ENCODE measurements at regions not wholly inside any gene's neighbourhood (a gene's known extent, or its start where the extent isn't known, plus 50 kb on each side); places are given as distances from the start of the nearest gene placed in this dataset.

- no peaks in the 10 kb centered on the region for H3K27me3 ChIP-seq (ENCODE audit: insufficient read depth, low read length)
- no peak overlapping the region for H3K23ac ChIP-seq (ENCODE audit: low read length)
- H3K4me2 ChIP-seq (ENCODE audit: low read length): no peak overlapping the region
- H4K91ac ChIP-seq (ENCODE audit: low read depth, low read length): no peak overlapping the region
- no peaks in the 10 kb centered on the region for H3K79me2 ChIP-seq (ENCODE audit: control insufficient read depth, insufficient read depth, low read length, poor library complexity)
- no peak overlapping the region for H3K18ac ChIP-seq (ENCODE audit: low read length)
- no peak overlapping the region for H4K12ac ChIP-seq (ENCODE audit: low read depth, low read length)
- no peak overlapping the region for H4K8ac ChIP-seq (ENCODE audit: low read depth, low read length)
- no peaks in the 10 kb centered on the region for H3K4me1 ChIP-seq (ENCODE audit: control insufficient read depth in 1 of 2, insufficient read depth in 2 of 2, low read length in 2 of 2)
- no peak overlapping the region for H2AK5ac ChIP-seq (ENCODE audit: low read length)
- no peak overlapping the region for H3K4me3 ChIP-seq (ENCODE audit: low read depth, low read length)
- H2BK120ac ChIP-seq (ENCODE audit: insufficient read depth, low read length, poor library complexity): no peak overlapping the region
- H3K9ac ChIP-seq (ENCODE audit: low read length): no peak overlapping the region
- H3K79me1 ChIP-seq (ENCODE audit: low read length): no peaks in the 10 kb centered on the region
- no peak overlapping the region for H3K4ac ChIP-seq (ENCODE audit: low read depth, low read length)
- H3K9me3 ChIP-seq (ENCODE audit: insufficient read depth, low read depth, low read length): no peaks in the 10 kb centered on the region
- no peaks in the 10 kb centered on the region for H3K36me3 ChIP-seq (ENCODE audit: control insufficient read depth in 1 of 2, insufficient read depth in 2 of 2, low read length in 2 of 2)
- H2BK5ac ChIP-seq (ENCODE audit: low read depth, low read length, poor library complexity): no peak overlapping the region
- H3K27ac ChIP-seq (ENCODE audit: low read depth, low read length): no peak overlapping the region
- H2BK12ac ChIP-seq (ENCODE audit: low read length): no peak overlapping the region
- no peak overlapping the region for H2AFZ ChIP-seq (ENCODE audit: insufficient read depth, low read length, poor library complexity)
- DNase-seq: no peak
- no peak overlapping the region for H3K14ac ChIP-seq (ENCODE audit: low read length)
These were observed 83.6 kb upstream of the TTC29 start for GRCh38 chr4:147029296-147029695.

- no peak overlapping the region for H3K27ac ChIP-seq (ENCODE audit: low read depth, low read length)
- WGBS (ENCODE audit: extremely low coverage, insufficient coverage, insufficient read length): no CpG with 5 or more reads among the region's 1 CpG
- H2BK5ac ChIP-seq (ENCODE audit: low read depth, low read length, poor library complexity): no peak overlapping the region
- no peak overlapping the region for H2BK120ac ChIP-seq (ENCODE audit: insufficient read depth, low read length, poor library complexity)
- no peak overlapping the region for H3K18ac ChIP-seq (ENCODE audit: low read length)
- H3K4me1 ChIP-seq (ENCODE audit: control insufficient read depth in 1 of 2, insufficient read depth in 2 of 2, low read length in 2 of 2): no peaks in the 10 kb centered on the region
- peak overlapping the region; percentile 6 for H2BK12ac ChIP-seq (ENCODE audit: low read length)
- H2AFZ ChIP-seq (ENCODE audit: insufficient read depth, low read length, poor library complexity): no peak overlapping the region
- DNase-seq: no peak
- no peak overlapping the region for H3K4me3 ChIP-seq (ENCODE audit: low read depth, low read length)
- no peak overlapping the region for H3K23ac ChIP-seq (ENCODE audit: low read length)
- no peak overlapping the region for H4K8ac ChIP-seq (ENCODE audit: low read depth, low read length)
- H3K4ac ChIP-seq (ENCODE audit: low read depth, low read length): no peak overlapping the region
- no peak overlapping the region for H4K91ac ChIP-seq (ENCODE audit: low read depth, low read length)
- no peaks in the 10 kb centered on the region for H3K79me2 ChIP-seq (ENCODE audit: control insufficient read depth, insufficient read depth, low read length, poor library complexity)
- H3K79me1 ChIP-seq (ENCODE audit: low read length): peaks cover 5% of the 10 kb centered on the region
- no peaks in the 10 kb centered on the region for H3K27me3 ChIP-seq (ENCODE audit: insufficient read depth, low read length)
- no peak overlapping the region for H3K14ac ChIP-seq (ENCODE audit: low read length)
- H4K12ac ChIP-seq (ENCODE audit: low read depth, low read length): no peak overlapping the region
- no peak overlapping the region for H3K9ac ChIP-seq (ENCODE audit: low read length)
- no peak overlapping the region for H3K4me2 ChIP-seq (ENCODE audit: low read length)
- no peak overlapping the region for H2AK5ac ChIP-seq (ENCODE audit: low read length)
- no peaks in the 10 kb centered on the region for H3K36me3 ChIP-seq (ENCODE audit: control insufficient read depth in 1 of 2, insufficient read depth in 2 of 2, low read length in 2 of 2)
- H3K9me3 ChIP-seq (ENCODE audit: insufficient read depth, low read depth, low read length): no peaks in the 10 kb centered on the region
These were observed 88.7 kb upstream of the TTC29 start for GRCh38 chr4:147034372-147034771.

- Histone ChIP-seq H3K4me3 (ENCODE audit: low read depth, low read length) (no peak overlapping the region), H3K4me2 (ENCODE audit: low read length) (no peak overlapping the region), H3K27me3 (ENCODE audit: insufficient read depth, low read length) (no peaks in the 10 kb centered on the region), H4K91ac (ENCODE audit: low read depth, low read length) (peak overlapping the region; percentile 37), H2AK5ac (ENCODE audit: low read length) (peak overlapping the region; percentile 91), H3K18ac (ENCODE audit: low read length) (no peak overlapping the region), H3K36me3 (ENCODE audit: control insufficient read depth in 1 of 2, insufficient read depth in 2 of 2, low read length in 2 of 2) (no peaks in the 10 kb centered on the region), H2BK5ac (ENCODE audit: low read depth, low read length, poor library complexity) (no peak overlapping the region), H4K12ac (ENCODE audit: low read depth, low read length) (no peak overlapping the region), H3K79me1 (ENCODE audit: low read length) (peaks cover 5% of the 10 kb centered on the region), H2BK12ac (ENCODE audit: low read length) (peak overlapping the region; percentile 87), H3K9me3 (ENCODE audit: insufficient read depth, low read depth, low read length) (no peaks in the 10 kb centered on the region), H2AFZ (ENCODE audit: insufficient read depth, low read length, poor library complexity) (no peak overlapping the region), H3K9ac (ENCODE audit: low read length) (no peak overlapping the region), H2BK120ac (ENCODE audit: insufficient read depth, low read length, poor library complexity) (peak overlapping the region; percentile 24), H3K4me1 (ENCODE audit: control insufficient read depth in 1 of 2, insufficient read depth in 2 of 2, low read length in 2 of 2) (no peaks in the 10 kb centered on the region), H3K79me2 (ENCODE audit: control insufficient read depth, insufficient read depth, low read length, poor library complexity) (no peaks in the 10 kb centered on the region), H3K23ac (ENCODE audit: low read length) (no peak overlapping the region), H3K27ac (ENCODE audit: low read depth, low read length) (no peak overlapping the region), H3K14ac (ENCODE audit: low read length) (no peak overlapping the region), H4K8ac (ENCODE audit: low read depth, low read length) (no peak overlapping the region), H3K4ac (ENCODE audit: low read depth, low read length) (no peak overlapping the region)
- WGBS (ENCODE audit: extremely low coverage, insufficient coverage, insufficient read length): no CpG with 5 or more reads among the region's 4 CpGs
- no peak for DNase-seq
These were observed 91.4 kb upstream of the TTC29 start for GRCh38 chr4:147037069-147037468.

GRCh38 chr4:147039976-147040575 is 94.4 kb upstream of the TTC29 start:
- H4K8ac ChIP-seq (ENCODE audit: low read depth, low read length): no peak overlapping the region
- no peak overlapping the region for H2AK5ac ChIP-seq (ENCODE audit: low read length)
- no peak overlapping the region for H2BK12ac ChIP-seq (ENCODE audit: low read length)
- no peak overlapping the region for H2BK120ac ChIP-seq (ENCODE audit: insufficient read depth, low read length, poor library complexity)
- no peak overlapping the region for H4K12ac ChIP-seq (ENCODE audit: low read depth, low read length)
- no peak overlapping the region for H3K9ac ChIP-seq (ENCODE audit: low read length)
- H3K23ac ChIP-seq (ENCODE audit: low read length): no peak overlapping the region
- no peak overlapping the region for H4K91ac ChIP-seq (ENCODE audit: low read depth, low read length)
- no peak overlapping the region for H3K4ac ChIP-seq (ENCODE audit: low read depth, low read length)
- H3K9me3 ChIP-seq (ENCODE audit: insufficient read depth, low read depth, low read length): no peaks in the 10 kb centered on the region
- H3K79me2 ChIP-seq (ENCODE audit: control insufficient read depth, insufficient read depth, low read length, poor library complexity): no peaks in the 10 kb centered on the region
- no peak overlapping the region for H3K4me3 ChIP-seq (ENCODE audit: low read depth, low read length)
- H2AFZ ChIP-seq (ENCODE audit: insufficient read depth, low read length, poor library complexity): no peak overlapping the region
- H3K27ac ChIP-seq (ENCODE audit: low read depth, low read length): no peak overlapping the region
- DNase-seq: no peak
- no peak overlapping the region for H2BK5ac ChIP-seq (ENCODE audit: low read depth, low read length, poor library complexity)
- peaks cover 5% of the 10 kb centered on the region for H3K79me1 ChIP-seq (ENCODE audit: low read length)
- no peaks in the 10 kb centered on the region for H3K36me3 ChIP-seq (ENCODE audit: control insufficient read depth in 1 of 2, insufficient read depth in 2 of 2, low read length in 2 of 2)
- no CpG with 5 or more reads among the region's 8 CpGs for WGBS (ENCODE audit: extremely low coverage, insufficient coverage, insufficient read length)
- no peak overlapping the region for H3K4me2 ChIP-seq (ENCODE audit: low read length)
- H3K27me3 ChIP-seq (ENCODE audit: insufficient read depth, low read length): no peaks in the 10 kb centered on the region
- no peak overlapping the region for H3K18ac ChIP-seq (ENCODE audit: low read length)
- no peak overlapping the region for H3K14ac ChIP-seq (ENCODE audit: low read length)
- no peaks in the 10 kb centered on the region for H3K4me1 ChIP-seq (ENCODE audit: control insufficient read depth in 1 of 2, insufficient read depth in 2 of 2, low read length in 2 of 2)
